SK-N-SH (cell line): ENCODE measurements at regions not wholly inside any gene's neighbourhood (a gene's known extent, or its start where the extent isn't known, plus 50 kb on each side); places are given as distances from the start of the nearest gene placed in this dataset.

Experiments
- GATA2 ChIP-seq: sonication (generic); formaldehyde crosslinking; IDR thresholded peaks from 2 replicates; pipeline ENCODE4 v1.5.0; 2020; ENCODE audit warnings: mild to moderate bottlenecking, missing genetic modification reagents
- MAX ChIP-seq: IDR thresholded peaks from 2 replicates; pipeline ENCODE4 v1.4.0; 2012; ENCODE audit warnings: low read depth
- POLR2AphosphoS5 ChIP-seq: IDR thresholded peaks from 2 replicates; pipeline ENCODE4 v1.6.1; 2012; ENCODE audit warnings: low read depth, low read length
- RAD21 ChIP-seq: IDR thresholded peaks from 2 replicates; pipeline ENCODE4 v1.6.1; 2012; ENCODE audit warnings: mild to moderate bottlenecking, low read length
- SMC3 ChIP-seq: IDR thresholded peaks from 2 replicates; pipeline ENCODE4 v1.6.1; 2012; ENCODE audit warnings: low read depth, low read length, improper control_type of control experiment
- TCF12 ChIP-seq: IDR thresholded peaks from 2 replicates; pipeline ENCODE4 v1.4.0; 2012
- USF2 ChIP-seq: fragments of 150-350 bp; IDR thresholded peaks from 2 replicates; pipeline ENCODE4 v1.6.1; 2017; ENCODE audit warnings: antibody characterized with exemption, low read length, low read depth, borderline replicate concordance
- TF ChIP-seq, protein P1 (sequence below): fragments of 200-600 bp; sonication (generic); IDR thresholded peaks from 2 replicates; pipeline ENCODE4 v1.6.1; 2017; ENCODE audit warnings: antibody characterized with exemption, mild to moderate bottlenecking, moderate library complexity
- TF ChIP-seq, protein P2 (sequence below): IDR thresholded peaks from 2 replicates; pipeline ENCODE4 v1.4.0; 2012; ENCODE audit warnings: low read depth, borderline replicate concordance

GRCh38 chr4:84001876-84002569, 466.1 kb downstream of the GPAT3 start:
- TF ChIP-seq, protein P1, sequence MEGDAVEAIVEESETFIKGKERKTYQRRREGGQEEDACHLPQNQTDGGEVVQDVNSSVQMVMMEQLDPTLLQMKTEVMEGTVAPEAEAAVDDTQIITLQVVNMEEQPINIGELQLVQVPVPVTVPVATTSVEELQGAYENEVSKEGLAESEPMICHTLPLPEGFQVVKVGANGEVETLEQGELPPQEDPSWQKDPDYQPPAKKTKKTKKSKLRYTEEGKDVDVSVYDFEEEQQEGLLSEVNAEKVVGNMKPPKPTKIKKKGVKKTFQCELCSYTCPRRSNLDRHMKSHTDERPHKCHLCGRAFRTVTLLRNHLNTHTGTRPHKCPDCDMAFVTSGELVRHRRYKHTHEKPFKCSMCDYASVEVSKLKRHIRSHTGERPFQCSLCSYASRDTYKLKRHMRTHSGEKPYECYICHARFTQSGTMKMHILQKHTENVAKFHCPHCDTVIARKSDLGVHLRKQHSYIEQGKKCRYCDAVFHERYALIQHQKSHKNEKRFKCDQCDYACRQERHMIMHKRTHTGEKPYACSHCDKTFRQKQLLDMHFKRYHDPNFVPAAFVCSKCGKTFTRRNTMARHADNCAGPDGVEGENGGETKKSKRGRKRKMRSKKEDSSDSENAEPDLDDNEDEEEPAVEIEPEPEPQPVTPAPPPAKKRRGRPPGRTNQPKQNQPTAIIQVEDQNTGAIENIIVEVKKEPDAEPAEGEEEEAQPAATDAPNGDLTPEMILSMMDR, result no peak
- no peak for TF ChIP-seq POLR2AphosphoS5
- no peak for TF ChIP-seq SMC3
- no peak for TF ChIP-seq GATA2 (CRISPR knock-in tag)
- TF ChIP-seq, protein P2, sequence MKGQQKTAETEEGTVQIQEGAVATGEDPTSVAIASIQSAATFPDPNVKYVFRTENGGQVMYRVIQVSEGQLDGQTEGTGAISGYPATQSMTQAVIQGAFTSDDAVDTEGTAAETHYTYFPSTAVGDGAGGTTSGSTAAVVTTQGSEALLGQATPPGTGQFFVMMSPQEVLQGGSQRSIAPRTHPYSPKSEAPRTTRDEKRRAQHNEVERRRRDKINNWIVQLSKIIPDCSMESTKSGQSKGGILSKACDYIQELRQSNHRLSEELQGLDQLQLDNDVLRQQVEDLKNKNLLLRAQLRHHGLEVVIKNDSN, result no peak
- TF ChIP-seq RAD21, result no peak
- TF ChIP-seq MAX, result no peak
- TF ChIP-seq USF2, result no peak
- TF ChIP-seq TCF12, result no peak
